ENCODE measurements at regions not wholly inside any gene's neighbourhood (a gene's known extent, or its start where the extent isn't known, plus 50 kb on each side); places are given as distances from the start of the nearest gene placed in this dataset.

DNA sequence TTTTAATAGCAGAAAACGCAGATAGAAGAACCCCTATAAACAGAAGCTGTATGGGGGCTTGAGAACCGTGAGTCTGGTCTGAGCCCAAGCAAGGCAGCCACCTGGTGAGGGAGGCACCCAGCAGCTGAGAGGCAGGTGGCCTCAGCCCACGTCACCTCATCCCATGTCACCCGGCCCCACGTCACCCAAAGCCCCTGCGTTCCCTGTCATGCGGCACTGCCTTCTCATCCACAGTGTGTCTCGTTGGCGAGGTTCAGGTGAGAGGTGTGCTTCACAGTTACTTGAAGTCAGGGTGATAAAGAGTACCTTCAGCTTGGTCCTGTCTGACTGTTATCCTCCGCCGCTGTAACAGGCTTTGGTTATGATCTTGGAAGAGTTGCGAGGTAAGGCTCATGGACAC, 80.6 kb upstream of the IRX4 start:
- no peak overlapping the region for H3K4me3 ChIP-seq (ENCODE audit: low read depth, low read length)
- in situ Hi-C loops (cut with HindIII; ENCODE audit: low pct_ligation_motif_present, low sequenced_read_pairs): no loop called here
- no peaks in the 10 kb centered on the region for H3K36me3 ChIP-seq (replicated peaks)
- DNase-seq: no peak
- H3K27ac ChIP-seq: no peak overlapping the region
- no peaks in the 10 kb centered on the region for H3K27me3 ChIP-seq (replicated peaks)
- TF ChIP-seq, protein P1, sequence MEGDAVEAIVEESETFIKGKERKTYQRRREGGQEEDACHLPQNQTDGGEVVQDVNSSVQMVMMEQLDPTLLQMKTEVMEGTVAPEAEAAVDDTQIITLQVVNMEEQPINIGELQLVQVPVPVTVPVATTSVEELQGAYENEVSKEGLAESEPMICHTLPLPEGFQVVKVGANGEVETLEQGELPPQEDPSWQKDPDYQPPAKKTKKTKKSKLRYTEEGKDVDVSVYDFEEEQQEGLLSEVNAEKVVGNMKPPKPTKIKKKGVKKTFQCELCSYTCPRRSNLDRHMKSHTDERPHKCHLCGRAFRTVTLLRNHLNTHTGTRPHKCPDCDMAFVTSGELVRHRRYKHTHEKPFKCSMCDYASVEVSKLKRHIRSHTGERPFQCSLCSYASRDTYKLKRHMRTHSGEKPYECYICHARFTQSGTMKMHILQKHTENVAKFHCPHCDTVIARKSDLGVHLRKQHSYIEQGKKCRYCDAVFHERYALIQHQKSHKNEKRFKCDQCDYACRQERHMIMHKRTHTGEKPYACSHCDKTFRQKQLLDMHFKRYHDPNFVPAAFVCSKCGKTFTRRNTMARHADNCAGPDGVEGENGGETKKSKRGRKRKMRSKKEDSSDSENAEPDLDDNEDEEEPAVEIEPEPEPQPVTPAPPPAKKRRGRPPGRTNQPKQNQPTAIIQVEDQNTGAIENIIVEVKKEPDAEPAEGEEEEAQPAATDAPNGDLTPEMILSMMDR (IDR thresholded peaks at IDR 0.05; ENCODE audit: low read depth, low read length, missing control alignments): no peak

DNA sequence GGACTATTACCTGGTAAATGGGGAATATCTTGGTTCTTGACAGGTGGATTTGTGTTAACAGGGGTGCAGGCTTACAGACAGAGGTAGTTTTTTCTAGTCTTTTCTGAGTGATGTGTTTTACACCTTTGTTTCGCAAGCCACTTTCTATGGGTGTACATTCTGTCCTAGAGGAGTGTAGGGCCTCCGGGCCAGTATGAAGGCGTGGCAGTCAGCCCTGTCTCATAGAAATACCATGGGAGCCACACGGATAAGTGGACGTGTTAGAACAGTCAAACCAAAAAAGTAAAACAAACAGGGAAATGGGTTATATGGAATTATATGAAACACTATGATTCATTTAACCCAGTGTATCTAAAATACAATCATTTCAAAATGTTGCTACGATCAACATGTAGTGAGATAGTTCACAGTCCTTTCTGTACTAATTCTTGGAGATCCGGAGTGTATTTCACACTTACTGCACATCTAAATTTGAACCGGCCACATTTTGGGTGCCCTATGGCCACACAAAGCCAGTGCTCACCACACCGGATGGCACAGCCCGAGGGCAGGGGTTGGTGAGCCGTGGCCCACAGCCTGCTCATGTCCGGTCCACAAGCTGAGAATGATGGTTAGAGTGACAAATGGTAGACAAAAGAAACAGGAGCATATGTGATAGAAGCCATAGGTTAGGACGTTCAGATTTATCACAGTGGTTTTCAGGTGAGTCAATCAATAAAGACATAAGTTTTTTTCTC, 80.1 kb upstream of the IRX4 start:
- H3K27ac ChIP-seq: no peak overlapping the region
- no peaks in the 10 kb centered on the region for H3K36me3 ChIP-seq (replicated peaks)
- in situ Hi-C loops (cut with HindIII; ENCODE audit: low pct_ligation_motif_present, low sequenced_read_pairs): no loop called here
- no peak for DNase-seq
- H3K27me3 ChIP-seq (replicated peaks): no peaks in the 10 kb centered on the region
- TF ChIP-seq, protein P1 (IDR thresholded peaks at IDR 0.05; ENCODE audit: low read depth, low read length, missing control alignments): no peak
- H3K4me3 ChIP-seq (ENCODE audit: low read depth, low read length): no peak overlapping the region

DNA sequence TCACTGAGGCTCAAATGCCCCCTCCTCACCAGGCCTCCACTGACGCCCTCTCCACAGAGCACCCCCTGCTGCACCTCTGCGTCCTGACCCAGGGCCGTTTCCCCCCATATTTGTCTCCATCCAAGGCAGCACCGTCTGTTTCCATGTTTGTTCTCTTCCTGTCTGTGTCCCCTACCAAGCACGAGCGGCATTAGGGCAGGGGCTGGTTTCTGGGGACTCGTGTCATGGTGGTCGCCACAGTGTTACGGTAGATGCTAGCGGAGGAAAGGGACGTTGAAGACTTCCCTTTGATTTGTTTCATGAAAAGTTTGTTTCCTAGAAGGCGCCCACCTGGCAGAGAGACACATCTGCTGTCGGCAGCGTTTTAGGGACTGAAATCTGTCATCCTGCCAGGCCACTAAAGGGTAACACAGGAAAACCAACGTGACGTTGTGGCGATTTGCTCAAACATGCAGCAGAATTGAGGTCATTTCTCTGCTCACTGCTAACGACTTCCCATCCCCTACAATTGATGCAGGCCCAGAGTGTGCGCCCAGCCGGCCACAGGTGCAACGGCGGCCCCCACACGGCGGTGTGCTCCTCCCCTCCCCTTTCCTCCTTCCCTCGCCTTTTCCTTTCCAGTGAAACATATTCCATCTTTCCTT, 79.3 kb upstream of the IRX4 start:
- H3K27ac ChIP-seq: no peak overlapping the region
- H3K27me3 ChIP-seq (replicated peaks): no peaks in the 10 kb centered on the region
- in situ Hi-C loops (cut with HindIII; ENCODE audit: low pct_ligation_motif_present, low sequenced_read_pairs): no loop called here
- no peaks in the 10 kb centered on the region for H3K36me3 ChIP-seq (replicated peaks)
- TF ChIP-seq, protein P1 (IDR thresholded peaks at IDR 0.05; ENCODE audit: low read depth, low read length, missing control alignments): no peak
- DNase-seq: no peak
- H3K4me3 ChIP-seq (ENCODE audit: low read depth, low read length): no peak overlapping the region

DNA sequence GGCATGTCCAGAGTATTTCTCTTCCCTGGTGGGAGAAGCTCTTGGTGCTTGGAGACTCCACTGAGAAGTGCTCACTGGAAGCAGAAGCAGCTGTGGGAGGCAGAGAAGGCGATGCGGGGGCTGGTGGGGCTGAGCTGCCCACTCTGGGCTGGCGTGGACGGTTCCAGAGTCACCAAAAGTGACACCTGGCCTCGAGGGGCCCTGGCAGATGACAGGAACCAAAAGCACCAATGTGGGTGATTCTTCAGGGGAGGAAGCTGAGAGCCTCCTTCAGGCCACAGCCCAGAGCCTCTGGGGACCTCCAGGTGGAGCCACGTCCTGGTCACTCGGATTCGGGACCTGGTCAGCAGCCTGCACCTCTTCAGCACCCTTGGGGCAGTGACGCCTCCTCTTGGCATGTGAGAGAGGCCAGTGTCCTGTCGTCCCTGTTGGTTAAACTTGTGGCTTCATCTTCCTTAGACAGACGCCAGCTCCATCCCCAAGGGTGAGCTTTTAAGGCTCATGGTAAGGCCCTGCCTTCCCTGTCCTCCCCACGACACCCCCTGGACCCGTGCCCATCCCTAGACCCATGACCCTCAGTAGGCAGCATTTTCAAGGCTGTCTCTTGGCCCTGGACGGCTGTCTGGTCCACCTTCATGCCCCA, 78.7 kb upstream of the IRX4 start:
- H3K4me3 ChIP-seq (ENCODE audit: low read depth, low read length): no peak overlapping the region
- DNase-seq: no peak
- no peaks in the 10 kb centered on the region for H3K36me3 ChIP-seq (replicated peaks)
- no peaks in the 10 kb centered on the region for H3K27me3 ChIP-seq (replicated peaks)
- in situ Hi-C loops (cut with HindIII; ENCODE audit: low pct_ligation_motif_present, low sequenced_read_pairs): no loop called here
- no peak overlapping the region for H3K27ac ChIP-seq
- TF ChIP-seq, protein P1 (IDR thresholded peaks at IDR 0.05; ENCODE audit: low read depth, low read length, missing control alignments): no peak

DNA sequence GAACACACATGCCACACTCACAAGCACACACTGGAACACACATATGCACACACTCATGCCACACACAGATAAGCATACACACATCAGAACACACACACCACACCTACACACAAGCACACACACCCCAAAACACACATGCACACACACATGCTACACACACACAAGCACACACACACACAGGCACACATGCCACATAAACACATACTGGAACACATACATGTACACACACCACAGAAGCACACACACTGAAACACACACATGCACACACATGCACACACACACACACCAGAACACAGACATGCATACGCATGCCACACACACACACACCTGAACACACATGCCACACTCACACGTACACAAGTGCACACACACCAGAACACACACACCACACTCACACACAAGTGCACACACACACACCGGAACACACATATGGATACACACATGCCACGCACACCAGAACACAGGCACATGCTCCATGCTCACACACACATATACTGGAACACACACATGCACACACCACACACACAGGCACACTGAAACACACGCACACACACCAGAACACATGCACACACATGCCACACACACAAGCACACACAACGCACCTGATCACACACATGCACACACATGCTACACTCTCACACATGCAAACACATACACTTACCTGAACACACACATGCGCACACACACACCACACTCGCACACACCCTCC, 78.0 kb upstream of the IRX4 start:
- no peak for DNase-seq
- Histone ChIP-seq H3K27me3 (replicated peaks) (no peaks in the 10 kb centered on the region), H3K36me3 (replicated peaks) (no peaks in the 10 kb centered on the region), H3K4me3 (ENCODE audit: low read depth, low read length) (no peak overlapping the region), H3K27ac (no peak overlapping the region)
- in situ Hi-C loops (cut with HindIII; ENCODE audit: low pct_ligation_motif_present, low sequenced_read_pairs): no loop called here
- TF ChIP-seq, protein P1 (IDR thresholded peaks at IDR 0.05; ENCODE audit: low read depth, low read length, missing control alignments): no peak

Measured in brain microvascular endothelial cell (primary cell).